HUES64 (cell line): ENCODE measurements at regions not wholly inside any gene's neighbourhood (a gene's known extent, or its start where the extent isn't known, plus 50 kb on each side); places are given as distances from the start of the nearest gene placed in this dataset.

ENCODE experiments used
- H3K27ac ChIP-seq: 2 replicates; pipeline ENCODE4 v1.7.0; 2013; ENCODE audit warnings: low read depth, low read length, inconsistent platforms
- H3K27me3 ChIP-seq: 2 replicates; pipeline ENCODE4 v1.6.1; 2013; ENCODE audit warnings: mild to moderate bottlenecking, low read length; ENCODE audit not compliant: insufficient read depth
- H3K36me3 ChIP-seq: 2 replicates; pipeline ENCODE4 v1.6.1; 2013; ENCODE audit warnings: mild to moderate bottlenecking, low read length; ENCODE audit not compliant: insufficient read depth
- H3K4me1 ChIP-seq: 2 replicates; pipeline ENCODE4 v1.6.1; 2013; ENCODE audit warnings: mild to moderate bottlenecking, low read length, moderate library complexity; ENCODE audit not compliant: insufficient read depth
- H3K4me3 ChIP-seq: 2 replicates; pipeline ENCODE4 v1.5.1; 2013; ENCODE audit warnings: mild to moderate bottlenecking, low read length, moderate library complexity
- H3K9ac ChIP-seq: 2 replicates; pipeline ENCODE4 v1.6.1; 2013; ENCODE audit warnings: mild to moderate bottlenecking, low read depth, low read length
- H3K9me3 ChIP-seq: 2 replicates; pipeline ENCODE4 v1.6.1; 2013; ENCODE audit warnings: low read depth, low read length; ENCODE audit not compliant: insufficient read depth
- WGBS: fragments of 150-250, 120-280 bp; methylation state at CpG from one replicate; pipeline ENCODE4 v1.1.7; 2013; ENCODE audit warnings: missing lambda C conversion rate; 5-methylcytosine and 5-hydroxymethylcytosine counted together

DNA sequence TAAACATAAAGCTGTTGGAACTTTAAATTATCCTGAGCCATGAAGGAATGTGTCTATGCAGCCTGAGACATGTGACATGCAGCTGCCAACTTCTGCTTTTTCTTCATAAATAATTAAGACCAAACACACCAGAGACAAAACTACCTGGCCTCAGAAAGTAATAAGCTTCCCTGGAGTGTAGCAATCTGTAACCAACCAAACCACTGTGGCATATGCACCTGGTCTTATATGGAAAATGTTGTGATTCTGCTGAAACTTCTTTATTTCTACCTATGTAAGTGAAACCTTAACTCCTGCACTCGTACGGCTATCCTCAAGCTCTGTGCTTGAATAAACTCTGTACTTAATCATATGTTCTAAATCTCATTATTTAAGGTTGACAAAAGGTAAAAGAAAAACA, 515.0 kb downstream of the TMEM182 start:
- Histone ChIP-seq H3K4me1 (no peaks in the 10 kb centered on the region), H3K4me3 (no peak overlapping the region), H3K9ac (no peak overlapping the region), H3K9me3 (peaks cover 29% of the 10 kb centered on the region), H3K27ac (no peak overlapping the region), H3K36me3 (no peaks in the 10 kb centered on the region), H3K27me3 (no peaks in the 10 kb centered on the region)
- 100% methylated on average over 1 of the region's 2 CpGs for WGBS

DNA sequence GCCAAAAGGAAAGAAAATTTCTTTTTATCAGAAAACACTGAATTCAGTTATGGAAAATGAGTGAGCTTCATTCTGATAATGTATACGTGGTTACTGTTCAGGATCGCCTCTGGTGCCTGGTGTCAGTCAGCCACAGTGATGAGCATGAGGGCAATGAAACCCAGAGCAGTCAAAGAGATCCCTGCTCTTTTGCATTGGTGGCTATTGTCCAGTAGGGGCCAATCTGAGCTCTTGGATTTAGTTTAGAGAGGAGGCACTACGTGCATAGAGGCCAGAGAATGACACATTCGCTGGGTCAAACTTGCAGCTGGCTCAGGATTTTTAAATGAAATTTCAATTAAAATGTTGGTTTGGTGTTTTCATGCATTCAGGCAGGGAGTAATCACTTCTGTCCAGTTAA, 522.9 kb downstream of the TMEM182 start:
- Histone ChIP-seq H3K4me3 (no peak overlapping the region), H3K27ac (no peak overlapping the region), H3K4me1 (peaks cover 17% of the 10 kb centered on the region), H3K27me3 (no peaks in the 10 kb centered on the region), H3K36me3 (no peaks in the 10 kb centered on the region), H3K9ac (no peak overlapping the region), H3K9me3 (no peaks in the 10 kb centered on the region)
- WGBS, result 89% methylated on average over 4 of the region's 4 CpGs

DNA sequence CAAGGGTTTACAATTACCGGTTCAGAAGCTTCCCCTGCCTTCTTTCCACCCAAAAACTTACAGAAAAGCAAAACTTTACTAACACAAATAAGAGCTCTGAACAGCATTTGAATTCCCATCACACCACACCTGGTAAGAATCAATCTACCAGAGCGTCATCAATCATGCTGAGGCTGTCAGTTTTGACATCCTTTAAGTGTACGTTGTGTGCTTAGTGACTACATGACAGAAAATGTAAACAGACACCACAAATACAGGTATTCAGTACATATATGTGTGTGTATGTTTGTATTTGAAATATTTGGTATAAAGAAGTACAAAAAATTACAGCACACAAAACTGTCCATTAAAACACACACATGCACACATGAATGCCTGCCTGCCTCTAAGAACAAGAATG, 523.5 kb downstream of the TMEM182 start:
- Histone ChIP-seq H3K27ac (no peak overlapping the region), H3K36me3 (no peaks in the 10 kb centered on the region), H3K4me1 (peaks cover 19% of the 10 kb centered on the region), H3K4me3 (no peak overlapping the region), H3K9me3 (no peaks in the 10 kb centered on the region), H3K9ac (no peak overlapping the region), H3K27me3 (no peaks in the 10 kb centered on the region)
- 97% methylated on average over 2 of the region's 3 CpGs for WGBS

DNA sequence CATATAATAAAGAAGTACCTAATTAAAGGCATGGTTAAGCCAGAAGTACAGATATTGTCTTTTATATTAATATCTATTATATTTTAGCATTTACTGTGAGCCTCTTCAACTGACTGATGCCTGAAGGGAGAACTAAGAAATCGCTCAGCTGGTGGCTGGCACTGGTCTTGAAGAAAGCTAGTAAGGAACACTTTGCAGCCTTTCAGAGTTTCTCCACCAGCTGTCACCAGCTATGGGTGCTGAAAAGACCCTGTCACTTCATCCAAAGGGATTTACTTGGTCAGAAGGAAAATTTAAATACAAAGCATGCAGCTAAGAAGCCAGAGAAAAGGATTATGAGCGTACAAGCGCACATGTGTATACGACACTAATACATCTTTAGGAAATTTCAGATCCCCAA, 525.9 kb downstream of the TMEM182 start:
- no peaks in the 10 kb centered on the region for H3K9me3 ChIP-seq
- no peak overlapping the region for H3K4me3 ChIP-seq
- H3K9ac ChIP-seq, result no peak overlapping the region
- no peaks in the 10 kb centered on the region for H3K27me3 ChIP-seq
- H3K4me1 ChIP-seq, result peaks cover 20% of the 10 kb centered on the region
- WGBS, result 93% methylated on average over 4 of the region's 4 CpGs
- H3K36me3 ChIP-seq, result no peaks in the 10 kb centered on the region
- H3K27ac ChIP-seq, result no peak overlapping the region

DNA sequence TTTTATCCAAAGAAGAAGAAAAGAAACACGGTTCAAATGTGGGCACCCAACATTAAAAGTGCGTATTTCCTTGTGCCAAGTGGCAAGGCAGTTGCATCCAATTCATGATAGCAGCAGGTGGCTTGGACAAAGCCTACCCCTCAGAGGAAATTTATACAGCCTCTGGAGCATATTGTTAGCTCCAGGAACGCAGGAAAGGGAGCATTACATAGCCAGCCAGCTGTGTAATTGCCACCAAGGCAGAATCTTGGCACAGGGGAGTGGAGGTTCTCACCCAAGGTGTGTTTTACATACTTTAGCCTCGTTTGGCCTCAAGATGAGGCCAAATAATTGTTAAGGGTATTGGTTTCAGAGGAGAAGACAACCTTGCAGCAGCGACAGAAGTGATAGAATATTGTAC, 526.9 kb downstream of the TMEM182 start:
- H3K27me3 ChIP-seq, result no peaks in the 10 kb centered on the region
- H3K36me3 ChIP-seq, result no peaks in the 10 kb centered on the region
- H3K4me3 ChIP-seq, result no peak overlapping the region
- no peak overlapping the region for H3K27ac ChIP-seq
- no peak overlapping the region for H3K9ac ChIP-seq
- H3K4me1 ChIP-seq, result peaks cover 29% of the 10 kb centered on the region
- H3K9me3 ChIP-seq, result no peaks in the 10 kb centered on the region
- WGBS, result 82% methylated on average over 5 of the region's 5 CpGs

DNA sequence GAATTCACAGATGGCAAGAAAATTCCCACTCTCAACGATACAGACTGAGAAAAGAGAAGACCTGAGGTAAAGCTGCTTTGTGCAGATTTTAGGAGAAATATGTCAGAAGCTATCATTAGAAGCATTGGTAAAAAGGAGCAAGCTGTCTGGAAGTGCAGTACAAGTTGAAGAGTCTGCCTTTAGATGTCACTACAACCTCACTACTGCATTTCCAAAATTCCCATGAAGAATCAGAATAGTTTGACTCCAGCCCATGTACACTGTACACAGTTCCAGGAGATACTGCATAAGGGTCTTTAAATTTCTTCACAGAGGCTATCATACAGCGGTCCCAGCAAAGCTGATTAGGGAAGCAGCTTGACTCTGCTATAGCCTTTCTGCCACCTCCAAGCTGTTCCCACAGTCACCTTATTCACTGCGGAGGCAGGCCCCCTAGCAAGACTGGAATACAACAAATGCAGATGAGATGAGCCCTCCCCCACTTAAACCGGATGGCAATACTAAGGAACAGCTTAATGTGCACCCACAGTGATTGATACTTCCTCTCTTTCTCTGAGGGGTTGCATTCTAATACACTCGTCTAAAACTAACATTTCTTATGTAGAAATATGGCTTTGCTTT, 527.4 kb downstream of the TMEM182 start:
- Histone ChIP-seq H3K4me3 (no peak overlapping the region), H3K27ac (no peak overlapping the region), H3K9me3 (no peaks in the 10 kb centered on the region), H3K27me3 (no peaks in the 10 kb centered on the region), H3K36me3 (no peaks in the 10 kb centered on the region), H3K4me1 (peaks cover 34% of the 10 kb centered on the region), H3K9ac (no peak overlapping the region)
- 44% methylated on average over 4 of the region's 5 CpGs for WGBS

DNA sequence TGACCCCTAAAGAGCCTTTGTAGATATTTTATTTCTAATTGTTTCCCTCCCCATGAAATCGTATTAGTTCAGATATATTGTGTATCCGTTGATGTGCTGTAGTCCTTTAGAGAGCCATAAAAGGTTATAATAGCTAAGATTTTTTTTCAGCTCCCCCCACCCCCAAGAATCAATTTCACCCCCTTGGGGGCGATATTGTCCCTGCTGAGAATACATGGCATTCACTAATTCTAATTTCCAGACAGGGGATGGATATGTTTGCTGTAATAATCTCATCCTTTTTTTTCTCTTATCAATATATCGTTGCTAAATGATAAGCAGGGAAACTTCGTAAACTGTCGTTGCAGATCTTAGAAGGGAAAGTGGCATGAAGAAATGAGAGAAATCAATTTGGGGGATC, 530.7 kb downstream of the TMEM182 start:
- Histone ChIP-seq H3K4me3 (no peak overlapping the region), H3K9me3 (no peaks in the 10 kb centered on the region), H3K27me3 (no peaks in the 10 kb centered on the region), H3K36me3 (no peaks in the 10 kb centered on the region), H3K27ac (no peak overlapping the region), H3K9ac (no peak overlapping the region), H3K4me1 (peaks cover 49% of the 10 kb centered on the region)
- 95% methylated on average over 3 of the region's 6 CpGs for WGBS

DNA sequence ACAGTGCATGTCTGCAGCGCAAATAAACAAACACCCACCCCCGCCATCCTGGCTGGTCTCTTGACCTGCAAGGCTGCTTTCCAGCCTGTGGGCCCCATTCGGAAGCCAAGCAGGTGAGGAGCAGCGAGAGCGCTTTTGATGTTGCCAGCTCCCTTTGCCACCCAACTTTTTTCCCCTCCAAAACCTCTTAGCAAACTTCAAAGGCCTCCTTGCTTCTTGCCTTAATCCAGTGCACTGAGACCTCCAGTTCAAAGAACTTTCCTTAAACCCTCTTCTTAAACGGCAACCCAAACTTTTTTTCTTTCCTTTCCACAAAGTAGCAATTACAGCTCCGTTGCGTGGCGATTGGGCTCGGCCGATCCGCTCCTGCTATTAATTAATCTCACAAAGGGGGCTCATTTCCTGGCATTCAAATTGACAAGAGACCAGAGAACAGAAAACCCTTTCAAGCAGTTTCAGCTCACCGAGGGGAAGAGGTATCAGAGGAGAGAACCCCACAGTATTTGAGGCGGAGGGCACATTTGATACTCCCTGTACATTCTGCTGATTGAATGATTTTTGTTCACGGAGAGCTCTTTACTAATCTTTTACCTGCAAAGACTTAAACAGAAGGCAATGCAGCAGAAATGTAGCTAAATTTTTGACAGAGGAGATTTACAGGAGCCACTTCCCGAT, 531.4 kb downstream of the TMEM182 start:
- Histone ChIP-seq H3K36me3 (no peaks in the 10 kb centered on the region), H3K9ac (no peak overlapping the region), H3K4me1 (peaks cover 47% of the 10 kb centered on the region), H3K4me3 (peak overlapping the region; percentile 16; the same call in 1 of the 2 replicates), H3K27me3 (no peaks in the 10 kb centered on the region), H3K9me3 (no peaks in the 10 kb centered on the region), H3K27ac (no peak overlapping the region)
- WGBS, result 52% methylated on average over 16 of the region's 16 CpGs

DNA sequence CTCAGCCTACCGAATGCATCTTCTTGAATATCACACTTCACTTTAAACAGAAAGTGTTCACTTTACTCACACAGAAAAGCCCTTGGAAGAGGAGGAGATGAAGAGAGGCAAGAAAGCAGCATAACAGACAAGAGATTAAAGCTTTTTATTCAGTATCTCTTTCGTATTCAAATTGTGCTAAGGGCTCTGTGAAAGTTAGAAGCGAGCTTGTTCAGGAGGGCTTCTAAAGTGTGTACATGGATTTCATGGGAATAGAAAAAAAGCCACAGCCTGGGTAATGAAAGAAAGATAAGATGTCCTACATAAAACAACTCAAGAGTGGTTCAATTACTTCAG, 531.9 kb downstream of the TMEM182 start:
- 39% methylated on average over 3 of the region's 3 CpGs for WGBS
- Histone ChIP-seq H3K9me3 (no peaks in the 10 kb centered on the region), H3K36me3 (no peaks in the 10 kb centered on the region), H3K27ac (no peak overlapping the region), H3K9ac (no peak overlapping the region), H3K4me1 (peaks cover 42% of the 10 kb centered on the region), H3K27me3 (no peaks in the 10 kb centered on the region), H3K4me3 (peak overlapping the region; percentile 16; the same call in 1 of the 2 replicates)

DNA sequence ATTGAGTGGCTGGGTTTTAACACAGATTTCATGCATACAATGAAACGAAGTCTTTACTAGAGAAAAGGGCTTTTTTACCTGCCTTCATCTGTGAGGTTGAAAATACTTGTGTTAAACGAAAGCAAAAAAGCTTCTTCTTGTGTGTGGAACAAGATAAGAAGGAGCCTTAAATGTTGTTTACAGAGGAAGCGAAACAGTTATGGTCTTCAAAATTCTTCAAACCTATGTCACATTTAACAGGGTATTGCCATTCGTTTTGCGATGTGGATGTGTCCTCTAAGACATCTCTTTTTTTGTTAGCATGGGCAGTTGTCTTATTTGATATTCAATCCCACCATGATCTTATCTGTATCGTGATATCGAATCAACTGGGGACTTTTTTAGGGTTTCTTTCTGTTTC, 532.6 kb downstream of the TMEM182 start:
- no peaks in the 10 kb centered on the region for H3K27me3 ChIP-seq
- peaks cover 35% of the 10 kb centered on the region for H3K4me1 ChIP-seq
- H3K4me3 ChIP-seq, result no peak overlapping the region
- no peak overlapping the region for H3K9ac ChIP-seq
- no peaks in the 10 kb centered on the region for H3K9me3 ChIP-seq
- no peak overlapping the region for H3K27ac ChIP-seq
- 93% methylated on average over 7 of the region's 7 CpGs for WGBS
- no peaks in the 10 kb centered on the region for H3K36me3 ChIP-seq

DNA sequence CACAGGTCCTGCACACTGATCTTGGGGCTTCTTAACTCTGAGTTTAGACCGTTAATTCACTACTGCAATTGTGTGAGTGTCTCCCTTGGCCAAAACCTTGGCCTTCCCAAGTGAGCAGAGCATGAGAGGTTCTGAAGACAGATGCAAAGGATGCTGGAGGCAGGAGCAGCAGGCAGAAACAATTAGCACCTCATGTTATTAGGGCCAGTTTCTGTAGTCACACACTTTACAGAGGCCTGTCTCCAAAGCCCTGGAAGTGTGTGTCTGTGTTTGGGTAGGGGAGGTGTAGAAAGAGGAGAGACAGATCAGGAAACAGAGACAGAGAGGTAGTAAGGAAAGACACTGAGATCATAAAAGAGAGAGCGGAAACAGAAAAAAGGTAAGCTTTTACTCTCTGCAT, 533.8 kb downstream of the TMEM182 start:
- no peak overlapping the region for H3K9ac ChIP-seq
- no peak overlapping the region for H3K27ac ChIP-seq
- H3K36me3 ChIP-seq, result no peaks in the 10 kb centered on the region
- H3K4me3 ChIP-seq, result no peak overlapping the region
- peaks cover 30% of the 10 kb centered on the region for H3K4me1 ChIP-seq
- H3K9me3 ChIP-seq, result no peaks in the 10 kb centered on the region
- 88% methylated on average over 2 of the region's 2 CpGs for WGBS
- H3K27me3 ChIP-seq, result no peaks in the 10 kb centered on the region

DNA sequence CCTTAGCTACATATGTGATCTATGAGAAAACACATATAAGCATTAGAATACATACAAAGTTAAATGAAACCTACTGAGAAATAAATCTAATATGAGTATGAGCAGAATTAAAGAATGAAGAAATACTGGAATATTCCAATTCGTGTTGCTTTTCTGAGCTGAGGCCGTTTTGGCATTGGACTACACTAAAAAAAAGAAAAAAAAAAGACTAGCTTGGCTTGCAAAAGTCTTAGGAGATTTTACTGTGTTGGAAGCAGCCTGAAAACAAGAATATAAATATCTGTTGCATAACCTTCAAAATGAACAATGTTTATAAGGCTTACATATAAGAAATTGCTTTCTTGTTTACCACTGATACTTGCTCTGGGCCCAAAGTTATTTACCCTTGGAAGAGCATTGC, 562.8 kb downstream of the TMEM182 start:
- Histone ChIP-seq H3K4me3 (no peak overlapping the region), H3K9me3 (no peaks in the 10 kb centered on the region; the same call in 1 of the 2 replicates), H3K27ac (no peak overlapping the region), H3K36me3 (no peaks in the 10 kb centered on the region), H3K4me1 (0 out of 2 replicates have a peak, but pooled peaks cover 6% of the 10 kb centered on the region), H3K27me3 (no peaks in the 10 kb centered on the region), H3K9ac (no peak overlapping the region)
- 90% methylated on average over 2 of the region's 2 CpGs for WGBS
